Breast epithelium (tissue), 4 donors: ENCODE measurements at regions not wholly inside any gene's neighbourhood (a gene's known extent, or its start where the extent isn't known, plus 50 kb on each side); places are given as distances from the start of the nearest gene placed in this dataset.

ENCODE experiments used
- DNase-seq, 2 donors: peaks; one replicate each; pipeline ENCODE4 v3.0.0-alpha.2; 2019; ENCODE audit warnings: low spot score in 2 of 2
- H3K27ac ChIP-seq, 2 donors: fragments of 200-600 bp; sonication (generic) in 1 of 2; one replicate each; pipeline ENCODE4 v1.5.1; 2016 to 2019; ENCODE audit warnings: mild to moderate bottlenecking in 1 of 2
- H3K27me3 ChIP-seq, 2 donors: fragments of 200-600 bp; sonication (generic) in 1 of 2; one replicate each; pipeline versions ENCODE4 v1.5.1 to v1.6.0; 2017 to 2019; ENCODE audit warnings: control low read depth in 1 of 2, mild to moderate bottlenecking in 1 of 2
- H3K36me3 ChIP-seq: fragments of 200-600 bp; one replicate; pipeline ENCODE4 v1.5.1; 2019
- H3K4me1 ChIP-seq, 2 donors: fragments of 200-600 bp; sonication (generic); one replicate each; pipeline ENCODE4 v1.5.1; 2016 to 2019; ENCODE audit warnings: control low read depth in 1 of 2
- H3K4me3 ChIP-seq, 3 donors: fragments of 200-600 bp; sonication (generic); 1 replicate in 2 of 3; 2 replicates in 1 of 3; pipeline ENCODE4 v1.5.1; 2016 to 2019; ENCODE audit warnings: mild to moderate bottlenecking in 3 of 3, moderate library complexity in 2 of 3
- H3K9me3 ChIP-seq, 2 donors: fragments of 200-600 bp; sonication (generic) in 1 of 2; one replicate each; pipeline ENCODE4 v1.5.1; 2016 to 2019; ENCODE audit warnings: control low read depth in 1 of 2
- CTCF ChIP-seq, 3 donors: fragments of 450-650 bp; IDR thresholded peaks; one replicate each; pipeline ENCODE4 v1.5.1; 2016 to 2017; ENCODE audit warnings: antibody characterized with exemption in 3 of 3, mild to moderate bottlenecking in 3 of 3, moderate library complexity in 3 of 3
- POLR2A ChIP-seq: fragments of 450-650 bp; IDR thresholded peaks from one replicate; pipeline ENCODE4 v1.6.1; 2016; ENCODE audit warnings: antibody characterized with exemption, mild to moderate bottlenecking, moderate library complexity
- POLR2AphosphoS5 ChIP-seq, 3 donors: sonication (generic); formaldehyde crosslinking; IDR thresholded peaks; one replicate each; pipeline ENCODE4 v1.6.1; 2017; ENCODE audit warnings: antibody characterized with exemption in 3 of 3
- intact Hi-C: fragments of 100-400 bp; cut with DNase I; formaldehyde crosslinking; loops from one replicate; pipeline ENCODE4 v1.15.1; 2023; ENCODE audit warnings: low total_unique reads

GRCh38 chrX:87397103-87397886, 120.3 kb upstream of the KLHL4 start:
- Histone ChIP-seq H3K4me1 (no peaks in the 10 kb centered on the region), H3K9me3 (no peaks in the 10 kb centered on the region), H3K36me3 (no peaks in the 10 kb centered on the region), H3K27me3 (peaks cover 0 to 5% of the 10 kb centered on the region in 2 donors), H3K4me3 (no peak overlapping the region), H3K27ac (no peak overlapping the region)
- no peak for TF ChIP-seq CTCF (IDR thresholded peaks at IDR 0.05)
- no peak for TF ChIP-seq POLR2A
- no peak for TF ChIP-seq POLR2AphosphoS5 (IDR thresholded peaks at IDR 0.05)
- intact Hi-C loops, result no loop called here
- no peak for DNase-seq

- Histone ChIP-seq H3K36me3 (no peaks in the 10 kb centered on the region), H3K27me3 (peaks cover 0 to 14% of the 10 kb centered on the region in 2 donors), H3K9me3 (no peaks in the 10 kb centered on the region), H3K4me1 (no peaks in the 10 kb centered on the region), H3K27ac (no peak overlapping the region), H3K4me3 (no peak overlapping the region)
- no peak for DNase-seq
- intact Hi-C loops, result no loop called here
- TF ChIP-seq POLR2AphosphoS5 (IDR thresholded peaks at IDR 0.05), result no peak
- TF ChIP-seq CTCF (IDR thresholded peaks at IDR 0.05), result no peak
- no peak for TF ChIP-seq POLR2A
Observed at GRCh38 chrX:87402256-87402655, 115.3 kb upstream of the KLHL4 start.

GRCh38 chrX:87403551-87403950, 114.1 kb upstream of the KLHL4 start:
- Histone ChIP-seq H3K27ac (no peak overlapping the region), H3K4me1 (no peaks in the 10 kb centered on the region), H3K27me3 (peaks cover 0 to 14% of the 10 kb centered on the region in 2 donors), H3K4me3 (no peak overlapping the region), H3K9me3 (no peaks in the 10 kb centered on the region), H3K36me3 (no peaks in the 10 kb centered on the region)
- TF ChIP-seq CTCF (IDR thresholded peaks at IDR 0.05) (no peak), POLR2AphosphoS5 (IDR thresholded peaks at IDR 0.05) (no peak), POLR2A (no peak)
- DNase-seq, result no peak
- intact Hi-C loops, result no loop called here

- Histone ChIP-seq H3K4me1 (no peaks in the 10 kb centered on the region), H3K9me3 (no peaks in the 10 kb centered on the region), H3K4me3 (no peak overlapping the region), H3K27me3 (peaks cover 0 to 5% of the 10 kb centered on the region in 2 donors), H3K36me3 (no peaks in the 10 kb centered on the region), H3K27ac (no peak overlapping the region)
- peak; percentile 30 to 56 for DNase-seq
- intact Hi-C loops, result no loop called here
- no peak for TF ChIP-seq POLR2AphosphoS5 (IDR thresholded peaks at IDR 0.05)
- no peak for TF ChIP-seq POLR2A
- TF ChIP-seq CTCF (IDR thresholded peaks at IDR 0.05), result no peak
Observed at GRCh38 chrX:87409113-87409841, 108.3 kb upstream of the KLHL4 start.

GRCh38 chrX:87425618-87426017, 92.0 kb upstream of the KLHL4 start:
- intact Hi-C loops, result no loop called here
- no peak for TF ChIP-seq POLR2AphosphoS5 (IDR thresholded peaks at IDR 0.05)
- TF ChIP-seq CTCF (IDR thresholded peaks at IDR 0.05), result no peak
- no peak for TF ChIP-seq POLR2A
- DNase-seq, result no peak
- H3K4me3 ChIP-seq, result no peak overlapping the region
- H3K27me3 ChIP-seq, result peaks cover 0 to 18% of the 10 kb centered on the region in 2 donors
- no peak overlapping the region for H3K27ac ChIP-seq
- no peaks in the 10 kb centered on the region for H3K9me3 ChIP-seq
- H3K4me1 ChIP-seq, result no peaks in the 10 kb centered on the region
- H3K36me3 ChIP-seq, result no peaks in the 10 kb centered on the region
